Upper lobe of left lung (tissue), 6 donors: ENCODE measurements at regions not wholly inside any gene's neighbourhood (a gene's known extent, or its start where the extent isn't known, plus 50 kb on each side); places are given as distances from the start of the nearest gene placed in this dataset.
"Not testable (repeated sequence)": the region's sequence is repeated elsewhere in the genome, so short reads cannot be mapped to it uniquely, and the experiment has no call there.

Experiments used
- ATAC-seq, 2 donors: fragments of 200-7000 bp; cut with Tn5 transposase; one replicate each; pipeline ENCODE4 v1.9.1; 2022; ENCODE audit warnings: mild to moderate bottlenecking in 2 of 2, moderate library complexity in 2 of 2; ENCODE audit not compliant: low FRiP score in 2 of 2
- DNase-seq, 2 donors: peaks; one replicate each; pipeline ENCODE4 v3.0.0-alpha.2; 2019 to 2020
- H3K27ac ChIP-seq, 4 donors: fragments of 200-600 bp; sonication (generic); one replicate each; pipeline ENCODE4 v1.5.1; 2016 to 2019
- H3K27me3 ChIP-seq, 4 donors: fragments of 200-600 bp; sonication (generic); one replicate each; pipeline ENCODE4 v1.5.1; 2017 to 2019
- H3K36me3 ChIP-seq, 4 donors: fragments of 200-600 bp; sonication (generic); one replicate each; pipeline ENCODE4 v1.5.1; 2016 to 2019
- H3K4me1 ChIP-seq, 4 donors: fragments of 200-600 bp; sonication (generic); one replicate each; pipeline ENCODE4 v1.5.1; 2018 to 2019
- H3K4me3 ChIP-seq, 4 donors: fragments of 200-600 bp; sonication (generic); one replicate each; pipeline ENCODE4 v1.5.1; 2017 to 2019; ENCODE audit warnings: mild to moderate bottlenecking in 2 of 4, moderate library complexity in 1 of 4
- H3K9me3 ChIP-seq, 4 donors: fragments of 200-600 bp; sonication (generic); one replicate each; pipeline ENCODE4 v1.5.1; 2018 to 2019
- CTCF ChIP-seq, 6 experiments: fragments of 450-650 bp in 4 of 6; fragments of 200-600 bp in 2 of 6; sonication (generic) in 2 of 6; IDR thresholded peaks; one replicate each; pipeline ENCODE4 v1.5.1; 2016 to 2019; ENCODE audit warnings: antibody characterized with exemption in 6 of 6
- EP300 ChIP-seq, 4 donors: sonication (generic); formaldehyde crosslinking; IDR thresholded peaks; one replicate each; pipeline ENCODE4 v1.5.1; 2017; ENCODE audit warnings: antibody characterized with exemption in 4 of 4, control low read depth in 2 of 4
- POLR2A ChIP-seq, 4 donors: fragments of 450-650 bp; IDR thresholded peaks; one replicate each; pipeline ENCODE4 v1.5.1; 2016 to 2017; ENCODE audit warnings: antibody characterized with exemption in 4 of 4, mild to moderate bottlenecking in 2 of 4
- POLR2AphosphoS5 ChIP-seq, 2 donors: sonication (generic); formaldehyde crosslinking; IDR thresholded peaks; one replicate each; pipeline ENCODE4 v1.5.1; 2017; ENCODE audit warnings: antibody characterized with exemption in 2 of 2
- WGBS, 2 donors: methylation state at CpG; one replicate each; pipeline ENCODE4 v1.1.5; 2017 to 2018; 5-methylcytosine and 5-hydroxymethylcytosine counted together
- donor health status: DM: no; HTN: no; CAD: no; lungs with moderate emphysema.
- donor health status: DM: no; HTN: yes; CAD: no; lungs with severe emphysema.

DNA sequence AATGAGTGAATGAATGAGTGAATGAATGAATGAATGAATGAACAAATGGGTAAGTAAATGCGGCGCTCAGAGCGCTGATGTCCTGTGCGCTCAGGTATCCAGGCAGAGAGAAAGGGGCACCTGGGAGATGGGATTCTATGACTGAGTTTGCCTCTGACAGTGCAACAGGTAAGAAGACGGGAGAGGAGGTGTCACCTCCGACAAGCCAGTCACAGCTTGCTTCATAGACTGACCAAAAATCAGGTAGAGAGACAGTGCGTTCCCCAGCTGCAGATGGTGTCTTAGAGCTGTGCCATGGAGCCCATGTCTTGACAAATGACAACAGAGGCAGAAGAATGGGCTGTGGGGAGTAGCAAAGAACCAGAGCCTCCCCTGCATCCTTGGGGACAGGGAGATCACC, 327.3 kb downstream of the FGFR2 start:
- no peaks in the 10 kb centered on the region for H3K36me3 ChIP-seq
- no peaks in the 10 kb centered on the region for H3K4me1 ChIP-seq
- no peak for ATAC-seq
- no peak for DNase-seq
- H3K4me3 ChIP-seq = no peak overlapping the region
- no peaks in the 10 kb centered on the region for H3K27me3 ChIP-seq
- no peaks in the 10 kb centered on the region for H3K9me3 ChIP-seq
- H3K27ac ChIP-seq = no peak overlapping the region
- WGBS, 2 donors = 82 to 86% methylated on average over 7 of the region's 7 CpGs
- TF ChIP-seq POLR2A (IDR thresholded peaks at IDR 0.05) (no peak), POLR2AphosphoS5 (IDR thresholded peaks at IDR 0.05) (no peak), CTCF (IDR thresholded peaks at IDR 0.05) (no peak), EP300 (IDR thresholded peaks at IDR 0.05) (no peak)

DNA sequence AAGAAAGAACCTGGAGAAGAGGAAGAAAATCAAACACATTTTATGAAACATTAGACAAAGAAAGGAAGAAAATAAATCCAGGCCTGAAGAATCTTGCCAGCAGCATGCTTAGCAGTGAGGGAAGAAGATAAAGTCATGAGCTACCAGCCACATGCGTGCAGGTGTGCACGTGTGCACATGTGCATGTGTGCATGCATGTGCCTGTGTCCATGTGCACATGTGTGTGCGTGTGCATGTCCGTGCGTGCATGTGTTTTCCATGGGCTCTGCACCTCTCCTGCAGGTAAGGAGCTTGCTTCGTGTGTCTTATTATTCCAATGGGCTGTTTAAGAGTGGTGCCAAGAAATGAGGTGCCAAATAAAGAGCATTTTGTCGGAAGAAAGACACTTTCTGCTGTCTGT, 322.2 kb downstream of the FGFR2 start:
- TF ChIP-seq EP300 (IDR thresholded peaks at IDR 0.05) = no peak
- no peak for TF ChIP-seq POLR2AphosphoS5 (IDR thresholded peaks at IDR 0.05)
- TF ChIP-seq CTCF (IDR thresholded peaks at IDR 0.05) = no peak
- TF ChIP-seq POLR2A (IDR thresholded peaks at IDR 0.05) = no peak
- ATAC-seq (no peak), DNase-seq (no peak)
- Histone ChIP-seq H3K4me3 (no peak overlapping the region), H3K27me3 (no peaks in the 10 kb centered on the region), H3K9me3 (no peaks in the 10 kb centered on the region), H3K36me3 (no peaks in the 10 kb centered on the region), H3K27ac (no peak overlapping the region), H3K4me1 (no peaks in the 10 kb centered on the region)
- WGBS, 2 donors = 73 to 86% methylated on average over 7 of the region's 7 CpGs

DNA sequence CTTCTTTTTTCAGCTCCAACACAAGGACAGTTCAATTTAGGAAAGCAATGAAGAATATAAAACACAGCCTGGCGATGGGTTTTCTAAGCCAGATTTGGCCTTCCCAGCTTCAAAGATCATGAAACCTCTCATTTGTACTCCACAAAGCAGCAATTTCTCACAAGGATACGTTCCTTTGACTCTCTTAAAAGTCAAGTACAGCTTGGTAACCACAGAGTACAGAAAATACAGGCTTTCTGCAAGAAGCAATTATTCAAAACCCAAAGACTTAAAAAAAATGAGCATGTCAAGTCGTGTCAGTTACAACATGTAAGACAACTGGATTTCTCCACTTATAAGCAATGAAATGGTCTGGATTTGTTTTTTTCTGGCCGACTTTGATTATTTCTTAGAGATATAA, 321.4 kb downstream of the FGFR2 start:
- no peak for TF ChIP-seq POLR2A (IDR thresholded peaks at IDR 0.05)
- no peak for TF ChIP-seq CTCF (IDR thresholded peaks at IDR 0.05)
- TF ChIP-seq POLR2AphosphoS5 (IDR thresholded peaks at IDR 0.05) = no peak
- no peak for TF ChIP-seq EP300 (IDR thresholded peaks at IDR 0.05)
- Histone ChIP-seq H3K27me3 (no peaks in the 10 kb centered on the region), H3K9me3 (no peaks in the 10 kb centered on the region), H3K27ac (no peak overlapping the region), H3K4me1 (no peaks in the 10 kb centered on the region), H3K36me3 (no peaks in the 10 kb centered on the region), H3K4me3 (no peak overlapping the region)
- DNase-seq = no peak
- WGBS, 2 donors = 54 to 58% methylated on average over 4 of the region's 4 CpGs
- ATAC-seq = no peak

DNA sequence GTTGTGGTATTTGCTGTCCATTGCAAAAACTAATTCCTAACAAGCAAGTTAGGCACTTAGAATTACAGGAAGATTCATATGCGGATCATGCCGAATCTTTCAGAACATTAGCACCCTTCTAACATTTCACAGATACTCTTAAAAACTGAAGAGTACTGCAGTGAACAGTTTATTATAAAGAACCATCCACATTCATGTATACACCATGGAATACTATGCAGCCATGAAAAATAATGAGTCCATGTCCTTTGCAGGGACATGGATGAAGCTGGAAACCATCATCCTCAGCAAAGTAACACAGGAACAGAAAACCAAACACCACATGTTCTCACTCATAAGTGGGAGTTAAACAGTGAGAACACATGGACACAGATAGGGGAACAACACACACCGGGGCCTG, 319.9 kb downstream of the FGFR2 start:
- not testable (repeated sequence) for ATAC-seq, H3K4me3 ChIP-seq, H3K27me3 ChIP-seq, H3K27ac ChIP-seq, DNase-seq, H3K4me1 ChIP-seq, H3K36me3 ChIP-seq, H3K9me3 ChIP-seq
- WGBS, 2 donors = 95 to 96% methylated on average over 3 of the region's 3 CpGs

- Histone ChIP-seq H3K4me1 (peaks cover 0 to 5% (median 0%) of the 10 kb centered on the region in 4 donors), H3K4me3 (no peak overlapping the region), H3K27ac (no peak overlapping the region), H3K27me3 (no peaks in the 10 kb centered on the region), H3K36me3 (no peaks in the 10 kb centered on the region), H3K9me3 (no peaks in the 10 kb centered on the region)
- 82 to 83% methylated on average over 2 of the region's 2 CpGs for WGBS, 2 donors
- no peak for DNase-seq
- TF ChIP-seq POLR2AphosphoS5 (IDR thresholded peaks at IDR 0.05) = no peak
- no peak for TF ChIP-seq POLR2A (IDR thresholded peaks at IDR 0.05)
- no peak for TF ChIP-seq CTCF (IDR thresholded peaks at IDR 0.05)
- no peak for TF ChIP-seq EP300 (IDR thresholded peaks at IDR 0.05)
- ATAC-seq = no peak
Measured at GRCh38 chr10:121281576-121281975, 316.7 kb downstream of the FGFR2 start.
